ENCODE measurements at regions not wholly inside any gene's neighbourhood (a gene's known extent, or its start where the extent isn't known, plus 50 kb on each side); places are given as distances from the start of the nearest gene placed in this dataset.
"Not testable (repeated sequence)": the region's sequence is repeated elsewhere in the genome, so short reads cannot be mapped to it uniquely, and the experiment has no call there.

DNA sequence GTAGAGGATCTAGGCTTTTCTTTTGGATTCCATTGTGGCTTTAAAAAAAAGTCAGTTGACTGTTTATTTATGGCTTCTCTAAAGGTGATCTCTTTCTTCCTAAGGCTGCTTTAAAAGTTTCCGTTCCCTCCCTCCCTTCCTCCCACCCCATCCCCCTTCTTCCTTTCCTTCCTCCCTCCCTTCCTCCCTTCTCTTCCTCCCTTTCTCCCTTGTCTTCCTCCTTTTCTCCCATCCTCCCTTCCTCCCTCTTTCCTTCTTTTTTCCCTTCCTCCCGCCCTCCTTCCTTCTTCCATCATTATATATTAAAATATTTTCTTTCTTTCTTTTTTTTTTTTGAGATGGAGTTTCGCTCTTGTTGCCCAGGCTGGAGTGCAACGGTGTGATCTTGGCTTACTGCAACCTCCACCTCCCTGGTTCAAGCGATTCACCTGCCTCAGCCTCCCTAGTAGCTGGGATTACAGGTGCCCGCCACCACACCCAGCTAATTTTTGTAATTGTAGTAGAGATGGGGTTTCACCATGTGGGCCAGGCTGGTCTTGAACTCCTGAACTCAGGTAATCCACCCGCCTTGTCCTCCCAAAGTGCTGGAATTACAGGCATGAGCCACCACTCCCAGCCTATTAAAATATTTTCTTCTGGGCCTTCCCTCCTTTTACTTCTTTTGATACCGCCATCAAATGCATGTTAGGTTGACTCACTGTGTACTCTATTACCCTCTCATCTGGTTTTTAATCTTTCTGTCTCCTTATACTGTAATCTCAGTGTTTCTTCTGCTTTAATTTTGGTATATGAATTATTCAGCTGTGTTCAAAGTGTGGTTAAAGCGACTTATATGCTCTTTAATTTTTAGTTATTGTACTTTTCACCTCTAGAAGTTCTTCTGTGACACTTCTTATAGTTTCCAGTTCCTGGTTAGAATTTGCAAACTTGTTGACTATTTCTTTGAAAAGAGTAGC lies 59.2 kb upstream of the ATP5PO start:
- no peak for DNase-seq (ENCODE audit: low read depth)

DNA sequence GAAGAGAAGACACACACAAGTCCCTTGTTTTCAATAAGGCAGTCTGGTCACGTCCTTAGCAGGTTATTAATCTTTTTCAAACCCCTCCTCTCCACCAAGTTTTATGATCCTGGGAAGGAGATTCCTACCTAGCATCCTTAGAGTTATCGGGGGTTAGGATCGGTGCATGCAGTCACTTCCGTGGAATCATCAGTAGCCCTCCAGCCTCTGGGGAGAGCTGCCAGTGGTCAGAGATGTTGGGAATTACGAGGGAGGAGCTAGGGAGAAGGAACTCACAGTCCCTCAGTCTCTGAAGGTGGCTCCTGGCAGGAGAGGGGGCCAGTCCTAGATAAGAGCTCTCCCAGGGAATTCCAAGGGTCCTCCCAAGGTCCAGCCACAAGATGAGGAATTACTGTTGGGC lies 57.7 kb upstream of the ATP5PO start:
- no peak for DNase-seq (ENCODE audit: low read depth)

- DNase-seq (ENCODE audit: low read depth): no peak
These were observed 56.9 kb upstream of the ATP5PO start for GRCh38 chr21:33972539-33972938.

GRCh38 chr21:33971492-33972013 lies 55.9 kb upstream of the ATP5PO start:
- DNase-seq (ENCODE audit: low read depth): no peak

- DNase-seq (ENCODE audit: low read depth): no peak
These were observed 54.0 kb upstream of the ATP5PO start for GRCh38 chr21:33969581-33969980.

GRCh38 chr21:33968995-33969348 lies 53.4 kb upstream of the ATP5PO start:
- DNase-seq (ENCODE audit: low read depth): no peak

GRCh38 chr21:33968080-33968994 lies 52.7 kb upstream of the ATP5PO start:
- DNase-seq (ENCODE audit: low read depth): no peak

DNA sequence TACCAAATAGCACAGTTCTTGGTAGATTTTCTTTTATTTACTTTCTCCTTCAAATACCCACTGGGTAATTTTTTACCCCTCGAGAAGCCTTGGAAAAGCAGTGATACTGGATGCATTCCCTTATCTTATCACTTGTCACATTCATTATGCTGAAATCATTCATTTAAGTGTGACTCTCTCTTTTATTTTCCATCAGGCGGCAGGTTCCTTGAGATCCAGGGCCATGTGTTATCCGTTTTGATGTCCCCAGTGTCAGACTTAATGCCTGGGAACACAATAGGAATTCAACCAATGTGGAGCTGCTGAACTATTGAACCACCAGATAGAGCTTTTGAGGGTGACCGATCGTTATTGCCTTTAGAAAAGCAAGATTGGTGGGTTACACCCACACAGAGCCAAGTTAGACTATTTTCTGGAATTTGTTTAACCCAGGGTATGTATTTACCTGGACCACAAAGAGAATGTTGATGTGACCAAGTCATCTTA lies 51.5 kb upstream of the ATP5PO start:
- no peak for DNase-seq (ENCODE audit: low read depth)

GRCh38 chr21:33966324-33966949 lies 50.8 kb upstream of the ATP5PO start:
- no peak for DNase-seq (ENCODE audit: low read depth)

DNA sequence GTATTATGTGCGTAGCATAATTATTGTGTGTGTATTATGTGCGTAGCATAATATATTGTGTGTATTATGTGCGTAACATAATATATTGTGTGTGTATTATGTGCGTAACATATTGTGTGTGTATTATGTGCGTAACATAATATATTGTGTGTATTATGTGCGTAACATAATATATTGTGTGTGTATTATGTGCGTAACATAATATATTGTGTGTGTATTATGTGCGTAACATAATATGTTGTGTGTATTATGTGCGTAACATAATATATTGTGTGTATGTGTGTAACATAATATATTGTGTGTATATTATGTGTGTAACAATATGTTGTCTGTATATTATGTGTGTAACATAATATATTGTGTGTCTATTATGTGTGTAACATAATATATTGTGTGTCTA lies 50.1 kb upstream of the ATP5PO start:
- not testable (repeated sequence) for DNase-seq (ENCODE audit: low read depth)
